ENCODE measurements at regions not wholly inside any gene's neighbourhood (a gene's known extent, or its start where the extent isn't known, plus 50 kb on each side); places are given as distances from the start of the nearest gene placed in this dataset.

DNA sequence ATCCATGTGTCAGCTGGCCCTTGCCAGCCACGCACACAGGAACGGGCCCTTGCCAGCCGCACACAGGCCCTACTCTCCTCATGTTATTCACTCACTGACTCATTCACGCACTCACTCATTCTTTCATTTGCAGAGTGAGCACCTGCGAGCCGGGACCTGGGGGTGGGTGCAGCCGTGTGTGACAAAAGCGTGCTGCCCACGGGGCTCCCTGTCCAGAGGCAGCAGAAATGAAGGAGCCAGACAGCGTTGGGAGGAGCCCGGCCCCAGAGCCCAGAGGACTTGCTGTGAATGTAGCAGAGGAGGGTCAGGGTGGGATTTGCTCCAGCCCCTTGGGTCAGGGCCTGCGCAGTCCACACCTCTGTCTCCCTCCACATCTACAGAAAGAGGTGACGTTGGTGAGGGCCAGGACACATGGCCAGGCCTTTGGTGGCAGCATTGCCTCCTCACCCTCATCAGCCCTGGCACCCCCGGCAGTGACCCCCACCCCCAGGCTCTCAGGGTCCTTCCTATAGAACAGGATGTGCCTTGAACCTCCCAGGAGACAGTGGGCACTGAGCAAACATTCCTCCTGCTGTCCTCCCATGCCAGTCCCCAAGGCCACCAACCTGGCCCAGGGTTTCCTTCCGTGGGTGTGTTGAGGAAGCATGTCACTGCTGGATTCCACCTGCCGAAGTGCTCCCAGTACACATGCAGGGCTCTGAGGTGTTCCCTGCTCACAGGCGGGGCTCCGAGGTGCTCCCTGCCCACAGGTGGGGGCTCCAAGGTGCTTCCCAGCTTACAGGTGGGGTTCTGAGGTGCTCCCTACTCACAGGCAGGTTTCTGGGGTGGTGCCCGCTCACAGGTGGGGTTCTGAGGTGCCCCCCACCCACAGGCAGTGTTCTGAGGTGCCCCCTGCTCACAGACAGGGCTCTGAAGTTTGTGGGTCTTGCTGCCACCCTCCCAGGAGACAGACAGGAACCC lies 105.7 kb downstream of the HMX1 start:
- TF ChIP-seq, protein P1, sequence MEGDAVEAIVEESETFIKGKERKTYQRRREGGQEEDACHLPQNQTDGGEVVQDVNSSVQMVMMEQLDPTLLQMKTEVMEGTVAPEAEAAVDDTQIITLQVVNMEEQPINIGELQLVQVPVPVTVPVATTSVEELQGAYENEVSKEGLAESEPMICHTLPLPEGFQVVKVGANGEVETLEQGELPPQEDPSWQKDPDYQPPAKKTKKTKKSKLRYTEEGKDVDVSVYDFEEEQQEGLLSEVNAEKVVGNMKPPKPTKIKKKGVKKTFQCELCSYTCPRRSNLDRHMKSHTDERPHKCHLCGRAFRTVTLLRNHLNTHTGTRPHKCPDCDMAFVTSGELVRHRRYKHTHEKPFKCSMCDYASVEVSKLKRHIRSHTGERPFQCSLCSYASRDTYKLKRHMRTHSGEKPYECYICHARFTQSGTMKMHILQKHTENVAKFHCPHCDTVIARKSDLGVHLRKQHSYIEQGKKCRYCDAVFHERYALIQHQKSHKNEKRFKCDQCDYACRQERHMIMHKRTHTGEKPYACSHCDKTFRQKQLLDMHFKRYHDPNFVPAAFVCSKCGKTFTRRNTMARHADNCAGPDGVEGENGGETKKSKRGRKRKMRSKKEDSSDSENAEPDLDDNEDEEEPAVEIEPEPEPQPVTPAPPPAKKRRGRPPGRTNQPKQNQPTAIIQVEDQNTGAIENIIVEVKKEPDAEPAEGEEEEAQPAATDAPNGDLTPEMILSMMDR (IDR thresholded peaks at IDR 0.05; ENCODE audit: low read depth, low read length) = no peak
- DNase-seq (ENCODE audit: low read depth in 2 of 2) = no peak

DNA sequence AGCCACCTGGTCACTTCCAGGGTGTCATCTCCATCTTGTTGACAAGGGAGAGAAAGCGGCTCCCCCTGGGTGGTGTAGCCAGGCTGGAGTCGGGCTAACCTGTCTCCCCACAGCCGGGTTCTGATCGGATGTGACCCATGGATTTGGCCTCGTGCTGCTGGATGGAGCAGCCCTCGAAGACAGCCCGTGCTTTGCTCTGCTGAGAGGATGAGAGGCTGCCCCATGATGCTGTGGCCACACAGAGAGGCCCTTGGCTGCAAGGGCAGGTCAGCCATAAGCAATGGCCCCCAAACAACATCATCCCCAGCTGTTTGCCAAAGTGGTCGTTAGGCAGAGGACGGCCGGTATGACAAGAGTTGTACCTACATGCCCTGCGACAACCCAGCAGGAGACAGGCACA lies 106.6 kb downstream of the HMX1 start:
- TF ChIP-seq, protein P1 (IDR thresholded peaks at IDR 0.05; ENCODE audit: low read depth, low read length) = no peak
- H3K4me3 ChIP-seq (replicated peaks in 1 of 2; ENCODE audit: low read depth in 2 of 2, low read length in 2 of 2) = no peak overlapping the region
- DNase-seq (ENCODE audit: low read depth in 2 of 2) = no peak

More for the DNA sequence above, 105.7 kb downstream of the HMX1 start:
- H3K4me3 ChIP-seq (replicated peaks in 1 of 2; ENCODE audit: low read depth in 2 of 2, low read length in 2 of 2) = no peak overlapping the region

- no peak for DNase-seq (ENCODE audit: low read depth in 2 of 2)
- H3K4me3 ChIP-seq (replicated peaks in 1 of 2; ENCODE audit: low read depth in 2 of 2, low read length in 2 of 2) = no peak overlapping the region
- TF ChIP-seq, protein P1 (IDR thresholded peaks at IDR 0.05; ENCODE audit: low read depth, low read length) = no peak
Observed at GRCh38 chr4:8763966-8764901, 107.4 kb downstream of the HMX1 start.

GRCh38 chr4:8762951-8763735 lies 108.5 kb downstream of the HMX1 start:
- TF ChIP-seq, protein P1 (IDR thresholded peaks at IDR 0.05; ENCODE audit: low read depth, low read length) = no peak
- no peak for DNase-seq (ENCODE audit: low read depth in 2 of 2)
- no peak overlapping the region for H3K4me3 ChIP-seq (replicated peaks in 1 of 2; ENCODE audit: low read depth in 2 of 2, low read length in 2 of 2)

GRCh38 chr4:8762356-8762755 lies 109.3 kb downstream of the HMX1 start:
- TF ChIP-seq, protein P1 (IDR thresholded peaks at IDR 0.05; ENCODE audit: low read depth, low read length) = no peak
- H3K4me3 ChIP-seq (replicated peaks in 1 of 2; ENCODE audit: low read depth in 2 of 2, low read length in 2 of 2) = no peak overlapping the region
- no peak for DNase-seq (ENCODE audit: low read depth in 2 of 2)

DNA sequence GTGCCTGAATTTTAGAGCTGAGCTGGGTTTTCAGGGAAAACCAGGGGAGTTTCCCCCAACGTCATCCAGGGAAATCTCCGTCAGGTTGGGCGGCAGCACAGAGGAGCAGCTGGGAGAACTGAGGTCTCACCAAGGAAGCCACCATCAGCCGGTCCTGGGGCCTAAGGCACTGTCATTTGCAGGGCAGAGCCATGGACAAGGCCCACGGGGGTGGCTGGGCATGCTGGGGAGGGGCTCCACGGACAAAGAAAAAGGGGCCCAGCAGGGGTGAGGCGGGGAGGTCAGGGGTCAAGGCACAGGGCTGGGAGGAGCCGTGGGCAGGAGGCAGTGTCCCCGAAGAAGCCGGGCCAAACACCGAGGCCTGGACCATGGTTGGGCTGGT lies 109.8 kb downstream of the HMX1 start:
- no peak overlapping the region for H3K4me3 ChIP-seq (replicated peaks in 1 of 2; ENCODE audit: low read depth in 2 of 2, low read length in 2 of 2)
- DNase-seq (ENCODE audit: low read depth in 2 of 2) = no peak
- TF ChIP-seq, protein P1 (IDR thresholded peaks at IDR 0.05; ENCODE audit: low read depth, low read length) = no peak

Data from cardiac fibroblast (primary cell).